ENCODE measurements at regions not wholly inside any gene's neighbourhood (a gene's known extent, or its start where the extent isn't known, plus 50 kb on each side); places are given as distances from the start of the nearest gene placed in this dataset.

DNA sequence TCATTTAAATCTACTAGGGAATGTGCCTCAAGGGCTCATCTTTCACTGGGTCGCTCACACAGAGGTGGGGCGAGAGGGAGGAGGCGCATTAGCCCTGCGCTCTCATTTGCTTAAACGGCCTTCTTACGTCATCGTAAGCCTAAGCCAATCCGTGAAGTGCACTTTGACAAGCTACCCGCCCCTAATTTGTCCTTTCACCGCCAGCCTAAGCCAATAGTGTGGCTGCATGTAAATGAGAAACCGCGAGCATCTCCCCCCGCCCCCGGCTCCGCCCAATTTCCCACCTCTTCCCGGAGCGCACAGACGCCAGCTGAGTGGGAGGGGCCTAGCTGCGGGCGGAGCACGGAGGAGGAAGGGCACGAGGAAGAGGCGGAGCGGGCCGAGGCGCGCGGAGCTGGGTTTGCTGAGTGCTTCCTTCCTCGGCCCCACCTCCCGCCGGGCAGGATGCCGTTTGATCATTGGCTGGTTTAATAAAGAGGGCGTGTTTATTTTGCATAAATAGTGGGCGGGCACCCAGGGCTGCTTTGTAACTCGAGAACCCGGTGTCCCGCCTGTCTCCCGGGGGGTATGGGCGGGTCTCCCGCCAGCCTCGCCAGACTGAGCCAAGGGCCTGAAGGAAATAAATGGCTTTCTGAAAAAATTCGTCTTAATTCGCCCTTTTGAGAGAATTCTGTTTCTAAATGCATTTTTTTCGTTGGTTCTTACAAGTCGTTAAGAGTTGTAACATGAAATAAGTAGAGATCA is 289.6 kb upstream of the NFE2L3 start:
- TF ChIP-seq POLR2A (IDR thresholded peaks at IDR 0.05; ENCODE audit: low read depth, low read length) (no peak), TAF1 (IDR thresholded peaks at IDR 0.05; ENCODE audit: borderline replicate concordance, low read depth, low read length) (no peak)
